GM20000 (cell line): ENCODE measurements at regions not wholly inside any gene's neighbourhood (a gene's known extent, or its start where the extent isn't known, plus 50 kb on each side); places are given as distances from the start of the nearest gene placed in this dataset.

Source experiments
- DNase-seq: peaks from one replicate; pipeline ENCODE4 v3.0.0; 2012; ENCODE audit warnings: low spot score
- TF ChIP-seq, protein P1 (sequence below): IDR thresholded peaks from 2 replicates; pipeline ENCODE4 v1.5.1; 2012; ENCODE audit warnings: mild to moderate bottlenecking, control low read depth; ENCODE audit errors: extremely low read depth, missing control alignments

DNA sequence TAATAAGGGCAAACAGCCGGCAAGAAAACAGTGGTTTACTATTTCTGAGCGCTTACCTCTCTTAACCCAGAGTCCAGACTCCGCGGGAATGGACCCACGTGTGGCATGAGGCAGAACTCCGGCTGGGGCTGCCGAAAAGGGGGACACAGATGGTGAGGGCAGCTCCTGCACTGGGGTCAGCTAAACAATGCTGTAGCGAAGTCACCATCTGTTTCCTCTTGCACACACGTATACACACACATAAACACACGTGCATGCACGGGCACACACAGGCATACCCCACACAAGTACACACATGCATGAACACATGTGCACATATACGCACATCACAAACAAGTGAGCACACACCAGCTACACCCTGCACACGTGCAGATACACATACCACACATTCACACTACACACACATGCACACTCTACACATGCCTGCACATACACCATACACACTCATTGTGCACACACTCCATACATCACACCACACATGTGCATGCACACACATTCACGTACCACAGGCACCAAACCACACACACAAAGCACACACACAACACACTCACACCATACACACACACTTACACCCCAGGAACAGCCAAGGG lies 105.9 kb upstream of the ID2 start:
- DNase-seq: no peak
- TF ChIP-seq, protein P1, sequence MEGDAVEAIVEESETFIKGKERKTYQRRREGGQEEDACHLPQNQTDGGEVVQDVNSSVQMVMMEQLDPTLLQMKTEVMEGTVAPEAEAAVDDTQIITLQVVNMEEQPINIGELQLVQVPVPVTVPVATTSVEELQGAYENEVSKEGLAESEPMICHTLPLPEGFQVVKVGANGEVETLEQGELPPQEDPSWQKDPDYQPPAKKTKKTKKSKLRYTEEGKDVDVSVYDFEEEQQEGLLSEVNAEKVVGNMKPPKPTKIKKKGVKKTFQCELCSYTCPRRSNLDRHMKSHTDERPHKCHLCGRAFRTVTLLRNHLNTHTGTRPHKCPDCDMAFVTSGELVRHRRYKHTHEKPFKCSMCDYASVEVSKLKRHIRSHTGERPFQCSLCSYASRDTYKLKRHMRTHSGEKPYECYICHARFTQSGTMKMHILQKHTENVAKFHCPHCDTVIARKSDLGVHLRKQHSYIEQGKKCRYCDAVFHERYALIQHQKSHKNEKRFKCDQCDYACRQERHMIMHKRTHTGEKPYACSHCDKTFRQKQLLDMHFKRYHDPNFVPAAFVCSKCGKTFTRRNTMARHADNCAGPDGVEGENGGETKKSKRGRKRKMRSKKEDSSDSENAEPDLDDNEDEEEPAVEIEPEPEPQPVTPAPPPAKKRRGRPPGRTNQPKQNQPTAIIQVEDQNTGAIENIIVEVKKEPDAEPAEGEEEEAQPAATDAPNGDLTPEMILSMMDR: no peak

DNA sequence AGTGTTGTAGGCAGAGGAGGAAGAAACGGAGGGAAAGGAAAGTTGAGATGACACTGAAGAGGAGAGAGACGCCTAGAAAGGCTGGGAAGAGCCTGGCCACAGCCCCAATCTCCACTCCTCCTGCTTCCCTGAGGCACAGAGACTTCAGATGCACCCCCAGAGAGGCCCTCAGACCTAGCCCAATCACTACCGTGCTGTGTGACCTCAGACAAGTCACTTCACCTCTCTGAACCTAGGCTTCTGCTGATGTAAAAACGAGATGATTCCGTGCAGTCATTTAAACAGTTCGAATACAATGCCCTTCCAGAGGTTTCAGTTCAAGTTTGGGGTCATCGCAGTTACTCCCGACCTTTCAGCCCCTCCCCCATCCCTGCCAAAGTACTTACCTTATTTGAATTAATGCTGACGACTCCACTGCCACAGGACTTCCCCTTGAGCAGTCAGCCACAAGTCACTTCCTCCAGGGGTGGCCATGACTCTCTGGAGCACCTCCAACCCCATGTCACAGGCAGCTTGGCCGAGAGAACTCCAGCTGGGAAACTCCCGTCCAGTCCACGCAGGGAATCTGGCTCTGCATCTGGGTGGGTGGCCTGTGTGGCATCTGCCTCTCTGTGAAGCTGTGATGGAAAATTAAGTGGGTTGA lies 105.2 kb upstream of the ID2 start:
- DNase-seq: no peak
- TF ChIP-seq, protein P1: no peak

DNA sequence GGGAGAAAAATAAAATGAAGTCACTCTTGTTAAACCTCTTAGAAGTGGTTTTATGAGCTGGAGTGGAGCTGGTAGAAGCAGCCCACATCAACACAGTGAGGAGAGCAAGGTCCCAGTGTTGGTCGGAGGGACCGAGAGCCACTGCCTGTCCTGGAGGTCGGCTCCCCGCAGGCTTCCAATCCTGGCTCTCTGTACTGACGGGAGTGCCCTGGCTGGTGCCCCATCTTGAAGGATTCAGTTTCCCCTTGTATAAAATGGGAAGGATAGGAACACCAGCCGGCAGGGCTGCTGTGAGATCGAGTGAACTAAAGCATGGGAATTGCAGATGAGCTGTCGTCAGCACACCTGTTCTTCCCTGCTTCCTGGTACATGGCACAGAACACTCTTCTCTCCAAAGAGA lies 104.3 kb upstream of the ID2 start:
- DNase-seq: no peak
- TF ChIP-seq, protein P1: no peak

DNA sequence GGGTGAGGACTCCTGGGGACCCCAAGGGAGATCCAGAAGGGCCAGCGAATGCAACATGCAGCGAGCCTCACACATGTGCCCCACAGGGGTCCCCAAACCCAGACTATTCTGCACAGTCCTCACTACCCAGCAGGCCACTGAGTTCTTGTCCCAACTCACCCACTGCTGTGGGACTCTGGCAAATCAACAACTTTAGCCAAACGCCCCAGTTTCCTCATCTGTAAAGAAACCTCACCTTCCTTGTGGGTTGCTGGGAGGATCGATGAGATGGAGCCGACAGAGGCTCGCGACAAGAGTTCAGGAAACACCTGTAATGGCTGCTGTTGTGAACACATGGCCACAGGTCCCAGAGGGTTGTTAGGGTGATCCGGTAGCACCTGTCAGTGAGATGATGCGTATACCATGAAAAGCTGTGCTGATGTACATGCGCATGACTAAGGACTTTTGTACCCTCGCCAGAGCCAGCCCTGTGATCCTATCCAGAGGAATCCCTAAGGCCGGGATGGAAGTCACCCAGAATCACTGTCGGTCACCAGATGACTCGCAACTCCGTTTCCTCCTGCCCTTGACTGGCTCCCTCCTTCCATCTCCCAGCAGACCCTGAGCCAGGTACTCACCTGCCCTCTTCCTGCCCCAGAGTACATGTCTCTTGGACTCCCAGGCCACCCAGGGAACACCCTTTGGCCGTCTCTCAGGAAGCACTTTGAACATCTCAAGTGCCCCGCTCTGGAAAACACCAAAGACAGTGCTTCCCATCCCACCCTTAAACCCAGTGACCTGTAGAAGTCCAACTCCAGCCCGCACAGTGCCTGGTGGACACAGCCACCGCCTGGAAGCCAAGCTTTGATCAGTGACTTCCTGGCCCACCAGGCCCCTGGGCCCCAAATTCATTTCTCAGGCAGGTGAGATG lies 103.3 kb upstream of the ID2 start:
- TF ChIP-seq, protein P1: no peak
- no peak for DNase-seq

DNA sequence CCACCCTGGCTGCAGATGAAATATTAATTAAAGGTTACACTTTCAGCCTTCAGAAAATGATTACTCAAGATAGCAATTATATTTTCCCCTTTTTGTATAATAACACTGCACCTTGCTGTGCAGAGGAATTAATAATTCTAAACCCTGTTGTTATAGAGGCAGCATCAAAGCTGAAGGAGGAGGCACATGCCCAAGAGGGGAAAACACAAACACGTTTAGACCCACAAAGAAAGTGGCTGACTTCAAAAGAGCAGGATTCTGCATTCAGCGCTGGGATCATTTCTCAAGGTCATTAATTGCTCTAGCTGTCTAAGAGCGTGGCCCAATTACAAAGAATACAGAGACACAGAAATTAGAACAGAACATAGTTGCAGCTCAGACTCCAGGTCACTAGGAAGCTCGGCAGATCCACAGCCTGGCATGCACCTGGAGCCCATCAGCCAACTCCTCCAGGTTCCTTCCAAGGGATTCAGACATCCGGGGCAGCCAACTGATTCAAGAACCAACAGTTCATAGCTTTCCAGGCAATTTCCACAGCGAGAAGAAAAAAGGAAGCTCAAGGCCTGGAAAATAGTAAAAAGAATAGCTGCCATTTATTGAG lies 102.3 kb upstream of the ID2 start:
- TF ChIP-seq, protein P1: no peak
- DNase-seq: no peak

GRCh38 chr2:8580316-8581233 lies 101.3 kb upstream of the ID2 start:
- DNase-seq: no peak
- TF ChIP-seq, protein P1: no peak
